ENCODE measurements at regions not wholly inside any gene's neighbourhood (a gene's known extent, or its start where the extent isn't known, plus 50 kb on each side); places are given as distances from the start of the nearest gene placed in this dataset.
A peak's percentile ranks its signal among the peaks of the same experiment; 100 is the strongest.
"Not testable (repeated sequence)": the region's sequence is repeated elsewhere in the genome, so short reads cannot be mapped to it uniquely, and the experiment has no call there.

- no peak overlapping the region for H3K27ac Mint-ChIP-seq
- H3K4me3 Mint-ChIP-seq = no peak overlapping the region
These were observed 66.1 kb upstream of the RGPD5 start for GRCh38 chr2:109727929-109728447.

GRCh38 chr2:109733746-109734145 is 60.4 kb upstream of the RGPD5 start:
- H3K4me3 Mint-ChIP-seq, H3K9me3 Mint-ChIP-seq, POLR2A ChIA-PET, ATAC-seq, H3K27ac Mint-ChIP-seq, H3K4me1 Mint-ChIP-seq, H3K36me3 Mint-ChIP-seq: not testable (repeated sequence)
- DNase-seq = peak in 1 of 10 donors; percentile 10
- H3K27me3 Mint-ChIP-seq = peaks cover 2 to 22% (median 12%) of the 10 kb centered on the region in 5 donors

More at GRCh38 chr2:109727929-109728447, 66.1 kb upstream of the RGPD5 start:
- no peak for ATAC-seq
- peaks cover 14 to 41% (median 21%) of the 10 kb centered on the region in 5 donors for H3K27me3 Mint-ChIP-seq
- H3K4me1 Mint-ChIP-seq = no peaks in the 10 kb centered on the region
- peaks cover 0 to 2% (median 2%) of the 10 kb centered on the region in 3 donors for H3K36me3 Mint-ChIP-seq
- POLR2A ChIA-PET = no interaction called here
- no peak for DNase-seq
- H3K9me3 Mint-ChIP-seq = peaks cover 0 to 10% (median 0%) of the 10 kb centered on the region in 9 donors

DNA sequence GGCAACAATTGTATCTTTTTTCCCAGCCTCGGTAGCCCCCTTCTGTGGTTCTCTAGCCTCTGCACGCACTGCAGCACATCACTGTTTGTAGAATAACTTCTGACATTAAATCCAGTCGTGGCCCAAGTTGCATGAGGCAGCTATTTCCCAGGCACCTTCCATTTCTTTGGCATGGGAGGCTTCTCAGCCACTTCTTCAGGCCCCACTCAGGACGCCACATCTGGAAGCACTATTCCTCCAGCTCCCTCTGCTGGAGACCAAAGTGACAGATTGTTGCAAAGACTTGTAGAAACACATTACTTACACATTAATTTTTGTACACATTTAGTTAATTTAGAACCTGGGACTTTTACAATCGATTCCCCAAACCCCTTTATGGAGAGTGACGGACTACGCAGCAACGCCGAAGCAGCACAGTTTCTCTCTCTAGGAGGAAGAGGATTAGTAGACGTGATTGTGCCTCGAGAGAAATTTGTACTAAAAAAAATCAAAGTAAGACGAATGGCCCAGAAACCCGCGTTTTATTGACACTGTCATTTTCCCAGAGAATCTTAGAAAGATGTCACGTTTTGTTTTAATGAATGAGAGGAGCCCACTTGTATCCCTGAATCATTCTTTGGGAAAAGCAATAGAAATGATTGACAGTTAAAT is 57.8 kb upstream of the RGPD5 start:
- Mint-ChIP-seq H3K27ac (no peak overlapping the region), H3K27me3 (peaks cover 0 to 22% (median 7%) of the 10 kb centered on the region in 5 donors), H3K36me3 (peaks cover 0 to 5% (median 0%) of the 10 kb centered on the region in 3 donors), H3K4me1 (peaks cover 0 to 2% (median 0%) of the 10 kb centered on the region in 4 donors), H3K4me3 (no peak overlapping the region), H3K9me3 (peaks cover 0 to 3% (median 0%) of the 10 kb centered on the region in 9 donors)
- ATAC-seq (no peak), DNase-seq (peak in 5 of 10 donors; percentile 3 to 50 (median 10))
- POLR2A ChIA-PET = no interaction called here
